Mesenchymal stem cell (in vitro differentiated cells and primary cell): ENCODE measurements at regions not wholly inside any gene's neighbourhood (a gene's known extent, or its start where the extent isn't known, plus 50 kb on each side); places are given as distances from the start of the nearest gene placed in this dataset.

Experiments used
- DNase-seq: peaks from one replicate; pipeline ENCODE4 v3.0.0-alpha.2; 2013
- H2AFZ ChIP-seq: one replicate; pipeline ENCODE4 v1.6.1; 2013; ENCODE audit warnings: low read depth, mild to moderate bottlenecking, control low read depth, inconsistent platforms, low read length, moderate library complexity
- H2AK5ac ChIP-seq: 2 replicates; pipeline ENCODE4 v1.6.1; 2013; ENCODE audit warnings: low read length, moderate library complexity, mild to moderate bottlenecking, inconsistent platforms; ENCODE audit not compliant: severe bottlenecking
- H2BK120ac ChIP-seq: one replicate; pipeline ENCODE4 v1.6.1; 2013; ENCODE audit warnings: low read depth, mild to moderate bottlenecking, inconsistent platforms, low read length, moderate library complexity
- H2BK12ac ChIP-seq, 2 experiments: one replicate each; pipeline ENCODE4 v1.6.1; 2013; ENCODE audit warnings: inconsistent platforms in 2 of 2, low read length in 2 of 2, mild to moderate bottlenecking in 2 of 2, moderate library complexity in 2 of 2, control low read depth in 1 of 2
- H2BK15ac ChIP-seq: one replicate; pipeline ENCODE4 v1.6.1; 2013; ENCODE audit warnings: mild to moderate bottlenecking, low read depth, inconsistent platforms; ENCODE audit not compliant: poor library complexity, severe bottlenecking
- H2BK5ac ChIP-seq: 2 replicates; pipeline ENCODE4 v1.6.1; 2013; ENCODE audit warnings: low read depth, mild to moderate bottlenecking, low read length, control low read depth, inconsistent platforms; ENCODE audit not compliant: poor library complexity, severe bottlenecking
- H3K14ac ChIP-seq, 2 experiments: one replicate each; pipeline ENCODE4 v1.6.1; 2013; ENCODE audit warnings: inconsistent platforms in 2 of 2, low read length in 2 of 2, control low read depth in 1 of 2, mild to moderate bottlenecking in 1 of 2, moderate library complexity in 1 of 2
- H3K18ac ChIP-seq, 2 experiments: one replicate each; pipeline ENCODE4 v1.6.1; 2013; ENCODE audit warnings: inconsistent platforms in 2 of 2, low read length in 2 of 2, control low read depth in 1 of 2, low read depth in 1 of 2, mild to moderate bottlenecking in 1 of 2
- H3K23ac ChIP-seq, 2 experiments: one replicate each; pipeline ENCODE4 v1.6.1; 2013; ENCODE audit warnings: inconsistent platforms in 2 of 2, low read length in 2 of 2, mild to moderate bottlenecking in 2 of 2, moderate library complexity in 2 of 2, control low read depth in 1 of 2
- H3K27ac ChIP-seq: 2 replicates; pipeline ENCODE4 v1.5.1; 2013; ENCODE audit warnings: mild to moderate bottlenecking, moderate library complexity, low read length, control low read depth, inconsistent platforms; ENCODE audit not compliant: poor library complexity, severe bottlenecking
- H3K27me3 ChIP-seq, 2 experiments: 2 replicates each; pipeline versions ENCODE4 v1.6.1 to v1.7.0; 2013; ENCODE audit warnings: low read length in 2 of 2, mild to moderate bottlenecking in 2 of 2, moderate library complexity in 2 of 2, control low read depth in 1 of 2, inconsistent platforms in 1 of 2; ENCODE audit not compliant: control insufficient read depth in 1 of 2, insufficient read depth in 1 of 2
- H3K36me3 ChIP-seq, 2 experiments: 2 replicates each; pipeline versions ENCODE4 v1.6.1 to v1.7.0; 2013; ENCODE audit warnings: low read length in 2 of 2, control low read depth in 1 of 2, inconsistent platforms in 1 of 2, low read depth in 1 of 2, mild to moderate bottlenecking in 1 of 2; ENCODE audit not compliant: insufficient read depth in 2 of 2, control insufficient read depth in 1 of 2
- H3K4ac ChIP-seq, 2 experiments: one replicate each; pipeline ENCODE4 v1.6.1; 2013; ENCODE audit warnings: inconsistent platforms in 2 of 2, low read length in 2 of 2, mild to moderate bottlenecking in 2 of 2, moderate library complexity in 2 of 2, control low read depth in 1 of 2, low read depth in 1 of 2
- H3K4me1 ChIP-seq: 2 replicates; pipeline ENCODE4 v1.6.1; 2013; ENCODE audit warnings: low read depth, low read length, control low read depth; ENCODE audit not compliant: control insufficient read depth, insufficient read depth
- H3K4me2 ChIP-seq: 2 replicates; pipeline ENCODE4 v1.6.1; 2013; ENCODE audit warnings: low read length, mild to moderate bottlenecking, inconsistent platforms; ENCODE audit not compliant: poor library complexity, severe bottlenecking
- H3K4me3 ChIP-seq, 2 experiments: 2 replicates each; pipeline versions ENCODE4 v1.5.1 to v1.7.0; 2013; ENCODE audit warnings: low read length in 2 of 2, mild to moderate bottlenecking in 2 of 2, control low read depth in 1 of 2, low read depth in 1 of 2; ENCODE audit not compliant: insufficient read depth in 1 of 2
- H3K79me1 ChIP-seq: replicated peaks from 2 replicates; pipeline ENCODE4 v1.6.1; 2013; ENCODE audit warnings: mild to moderate bottlenecking, control low read depth, low read length, inconsistent platforms; ENCODE audit not compliant: poor library complexity, severe bottlenecking
- H3K9ac ChIP-seq: 2 replicates; pipeline ENCODE4 v1.7.0; 2013; ENCODE audit warnings: mild to moderate bottlenecking, low read length, moderate library complexity
- H3K9me3 ChIP-seq: 2 replicates; pipeline ENCODE4 v1.7.0; 2013; ENCODE audit warnings: mild to moderate bottlenecking, low read length; ENCODE audit not compliant: control insufficient read depth
- H4K8ac ChIP-seq: one replicate; pipeline ENCODE4 v1.6.1; 2013; ENCODE audit warnings: inconsistent platforms, mild to moderate bottlenecking, low read length, moderate library complexity
- H4K91ac ChIP-seq: one replicate; pipeline ENCODE4 v1.6.1; 2013; ENCODE audit warnings: mild to moderate bottlenecking, low read length, inconsistent platforms
- WGBS: methylation state at CpG from one replicate; pipeline ENCODE4 v1.1.7; 2013; ENCODE audit warnings: mixed read lengths; 5-methylcytosine and 5-hydroxymethylcytosine counted together

DNA sequence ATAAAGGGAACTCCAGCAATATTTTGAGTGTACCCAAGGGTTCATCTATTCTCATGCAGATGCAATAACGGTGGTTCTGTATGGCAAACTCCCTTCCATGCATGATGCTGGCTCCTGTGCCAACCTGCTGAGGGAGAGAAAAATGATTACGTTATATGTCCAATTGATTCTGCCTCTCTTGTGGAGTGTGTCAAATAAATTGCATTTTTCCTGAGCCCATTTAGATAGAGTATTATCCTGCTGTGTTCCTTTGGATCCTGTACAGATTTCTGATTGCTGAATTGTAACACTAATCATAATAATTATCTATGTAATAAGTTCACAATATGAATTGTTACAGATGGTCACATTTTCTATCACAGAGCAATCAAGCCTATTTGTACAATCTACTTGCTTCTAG, 821.7 kb downstream of the C4orf33 start:
- Histone ChIP-seq H3K4me2 (no peak overlapping the region), H2AK5ac (no peak overlapping the region), H3K27me3 (no peaks in the 10 kb centered on the region), H2BK15ac (no peak overlapping the region), H2BK120ac (no peak overlapping the region), H3K27ac (no peak overlapping the region), H3K79me1 (no peaks in the 10 kb centered on the region), H3K9me3 (no peaks in the 10 kb centered on the region), H3K4me3 (no peak overlapping the region), H3K4ac (no peak overlapping the region), H3K23ac (no peak overlapping the region), H4K8ac (no peak overlapping the region), H3K14ac (no peak overlapping the region), H2BK5ac (no peak overlapping the region), H3K9ac (no peak overlapping the region), H3K18ac (no peak overlapping the region), H2BK12ac (no peak overlapping the region), H3K36me3 (no peaks in the 10 kb centered on the region), H4K91ac (no peak overlapping the region), H3K4me1 (no peaks in the 10 kb centered on the region), H2AFZ (no peak overlapping the region)
- 77% methylated on average over 2 of the region's 2 CpGs for WGBS
- DNase-seq, result no peak

DNA sequence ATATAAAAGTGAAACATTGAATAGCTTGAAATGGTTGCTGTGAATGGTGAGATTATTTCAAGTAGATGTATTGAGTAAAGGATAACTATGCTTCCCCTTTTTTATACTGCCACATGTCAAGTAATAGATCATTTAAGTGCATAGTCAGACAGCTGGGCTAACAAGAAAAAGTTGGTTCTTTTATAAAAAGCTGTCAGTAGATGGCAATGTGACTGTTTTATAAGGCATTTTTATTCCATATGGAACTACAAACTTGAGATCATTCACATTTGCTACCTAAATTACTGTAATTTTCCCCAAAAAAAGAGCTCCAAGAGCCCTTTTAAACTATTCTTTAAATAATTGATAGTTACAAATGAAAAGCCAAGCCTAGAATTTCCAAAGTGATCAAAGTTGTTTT, 831.0 kb downstream of the C4orf33 start:
- Histone ChIP-seq H3K4me2 (no peak overlapping the region), H3K9me3 (no peaks in the 10 kb centered on the region), H3K79me1 (no peaks in the 10 kb centered on the region), H3K14ac (no peak overlapping the region), H2BK12ac (no peak overlapping the region), H2BK5ac (no peak overlapping the region), H3K4ac (no peak overlapping the region), H3K23ac (no peak overlapping the region), H2BK120ac (no peak overlapping the region), H3K9ac (no peak overlapping the region), H3K4me1 (no peaks in the 10 kb centered on the region), H4K91ac (no peak overlapping the region), H2BK15ac (no peak overlapping the region), H3K4me3 (no peak overlapping the region), H3K36me3 (no peaks in the 10 kb centered on the region), H3K27me3 (no peaks in the 10 kb centered on the region), H2AK5ac (no peak overlapping the region), H3K18ac (no peak overlapping the region), H3K27ac (no peak overlapping the region), H2AFZ (no peak overlapping the region), H4K8ac (no peak overlapping the region)
- no peak for DNase-seq

GRCh38 chr4:129929052-129929451, 833.1 kb downstream of the C4orf33 start:
- H3K18ac ChIP-seq, result no peak overlapping the region
- WGBS, result 50% methylated on average over 1 of the region's 1 CpG

DNA sequence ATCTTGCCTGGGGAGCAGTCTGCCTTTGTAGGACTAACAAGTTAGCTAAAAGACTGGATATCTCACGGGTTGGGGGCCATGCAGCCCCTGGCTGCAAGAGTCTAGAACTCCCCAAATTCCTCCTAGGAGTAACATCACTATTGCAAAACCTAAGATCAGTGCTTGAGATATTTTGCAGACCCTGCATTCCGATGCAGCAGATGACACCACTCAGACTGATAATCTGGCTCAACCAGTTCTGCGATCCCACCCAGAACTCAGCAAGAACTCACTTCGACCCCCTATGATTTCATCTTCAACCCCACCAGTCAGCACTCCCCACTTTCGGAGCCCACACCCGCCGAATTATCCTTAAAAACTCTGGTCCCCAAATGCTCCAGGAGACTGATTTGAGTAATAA, 834.0 kb downstream of the C4orf33 start:
- no peak overlapping the region for H3K18ac ChIP-seq
- no peak overlapping the region for H2BK15ac ChIP-seq
- H3K9me3 ChIP-seq, result no peaks in the 10 kb centered on the region
- H3K36me3 ChIP-seq, result no peaks in the 10 kb centered on the region
- H3K27me3 ChIP-seq, result no peaks in the 10 kb centered on the region
- H3K23ac ChIP-seq, result no peak overlapping the region
- no peak overlapping the region for H3K27ac ChIP-seq
- WGBS, result 71% methylated on average over 7 of the region's 7 CpGs
- no peak overlapping the region for H3K4me2 ChIP-seq
- no peak overlapping the region for H2BK12ac ChIP-seq
- H2AFZ ChIP-seq, result no peak overlapping the region
- H3K79me1 ChIP-seq, result no peaks in the 10 kb centered on the region
- H2BK5ac ChIP-seq, result no peak overlapping the region
- H3K4me3 ChIP-seq, result no peak overlapping the region
- no peak for DNase-seq
- no peak overlapping the region for H3K14ac ChIP-seq
- H4K91ac ChIP-seq, result no peak overlapping the region
- H3K4ac ChIP-seq, result no peak overlapping the region
- no peak overlapping the region for H3K9ac ChIP-seq
- no peaks in the 10 kb centered on the region for H3K4me1 ChIP-seq
- H2BK120ac ChIP-seq, result no peak overlapping the region
- H4K8ac ChIP-seq, result no peak overlapping the region
- H2AK5ac ChIP-seq, result no peak overlapping the region

More at GRCh38 chr4:129929052-129929451, 833.1 kb downstream of the C4orf33 start:
- Histone ChIP-seq H2AK5ac (no peak overlapping the region), H2BK15ac (no peak overlapping the region), H3K4me3 (no peak overlapping the region), H3K79me1 (no peaks in the 10 kb centered on the region), H3K14ac (no peak overlapping the region), H3K4me2 (no peak overlapping the region), H2BK12ac (no peak overlapping the region), H3K4me1 (no peaks in the 10 kb centered on the region), H3K4ac (no peak overlapping the region), H4K8ac (no peak overlapping the region), H2BK120ac (no peak overlapping the region), H3K36me3 (no peaks in the 10 kb centered on the region), H3K27ac (no peak overlapping the region), H4K91ac (no peak overlapping the region), H3K27me3 (no peaks in the 10 kb centered on the region), H2BK5ac (no peak overlapping the region), H3K9me3 (no peaks in the 10 kb centered on the region), H3K23ac (no peak overlapping the region), H3K9ac (no peak overlapping the region), H2AFZ (no peak overlapping the region)
- DNase-seq, result no peak
